ENCODE measurements at regions not wholly inside any gene's neighbourhood (a gene's known extent, or its start where the extent isn't known, plus 50 kb on each side); places are given as distances from the start of the nearest gene placed in this dataset.
"Not testable (repeated sequence)": the region's sequence is repeated elsewhere in the genome, so short reads cannot be mapped to it uniquely, and the experiment has no call there.

DNA sequence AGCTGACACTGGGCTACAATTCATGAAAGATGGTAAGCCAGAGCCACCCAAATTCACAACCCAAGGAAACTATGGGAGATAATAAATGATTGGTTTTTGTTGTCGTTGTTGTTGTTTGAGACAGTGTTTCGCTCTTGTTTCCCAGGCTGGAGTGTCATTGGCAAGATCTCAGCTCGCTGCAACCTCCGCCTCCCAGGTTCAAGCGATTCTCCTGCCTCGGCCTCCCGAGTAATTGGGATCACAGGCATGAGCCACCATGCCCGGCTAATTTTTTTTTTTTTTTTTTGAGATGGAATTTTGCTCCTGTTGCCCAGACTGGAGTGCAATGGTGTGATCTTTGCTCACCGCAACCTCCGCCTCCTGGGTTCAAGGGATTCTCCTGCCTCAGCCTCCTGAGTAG lies 65.9 kb upstream of the METTL9 start:
- H3K4me3 ChIP-seq (ENCODE audit: severe bottlenecking); H3K27ac ChIP-seq (ENCODE audit: poor library complexity, severe bottlenecking); DNase-seq (ENCODE audit: low spot score); H3K36me3 ChIP-seq (ENCODE audit: low read depth); ATAC-seq (ENCODE audit: low read depth); H3K4me1 ChIP-seq (ENCODE audit: insufficient read depth, poor library complexity, severe bottlenecking); H3K27me3 ChIP-seq (ENCODE audit: insufficient read depth, poor library complexity, severe bottlenecking); H3K9me3 ChIP-seq (ENCODE audit: severe bottlenecking): not testable (repeated sequence)

DNA sequence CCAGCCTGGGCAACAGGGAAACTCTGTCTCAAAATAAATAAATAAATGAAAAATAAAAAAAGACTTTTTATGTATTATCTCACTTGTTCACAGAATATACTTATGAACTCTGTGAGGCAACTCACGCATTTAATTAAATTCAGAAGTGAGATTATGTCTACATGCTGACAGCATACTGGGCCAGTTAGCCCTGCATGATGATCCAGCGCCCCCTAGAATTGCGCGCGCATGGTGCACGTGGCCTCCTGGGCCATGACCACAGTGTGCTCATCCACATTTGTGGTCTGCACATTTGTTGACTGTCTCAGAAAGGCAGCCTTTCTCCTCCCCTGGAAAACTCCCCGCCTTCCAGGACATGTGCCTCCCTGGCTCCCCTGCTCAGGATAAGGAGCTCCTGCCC lies 64.8 kb upstream of the METTL9 start:
- not testable (repeated sequence) for H3K27me3 ChIP-seq (ENCODE audit: insufficient read depth, poor library complexity, severe bottlenecking); H3K4me3 ChIP-seq (ENCODE audit: severe bottlenecking); H3K27ac ChIP-seq (ENCODE audit: poor library complexity, severe bottlenecking); H3K4me1 ChIP-seq (ENCODE audit: insufficient read depth, poor library complexity, severe bottlenecking); DNase-seq (ENCODE audit: low spot score); H3K9me3 ChIP-seq (ENCODE audit: severe bottlenecking); H3K36me3 ChIP-seq (ENCODE audit: low read depth); ATAC-seq (ENCODE audit: low read depth)

DNA sequence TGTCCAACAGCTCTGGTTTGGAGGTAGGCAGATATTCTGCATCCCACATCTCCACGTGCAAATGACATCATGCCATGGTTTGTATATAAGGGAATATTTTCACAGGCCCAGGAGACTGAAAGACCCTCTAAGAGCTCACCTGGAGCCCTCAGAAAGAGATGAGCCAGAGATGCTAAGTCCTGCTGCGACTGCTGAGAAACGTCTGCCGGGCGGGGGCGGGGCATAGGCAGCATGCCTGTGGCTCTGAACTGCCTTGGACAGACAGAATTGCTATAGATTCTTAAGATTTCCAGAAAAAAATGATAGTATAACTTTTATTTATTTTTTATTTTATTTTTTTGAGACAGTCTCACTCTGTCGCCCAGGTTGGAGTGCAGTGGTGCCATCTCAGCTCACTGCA lies 64.2 kb upstream of the METTL9 start:
- not testable (repeated sequence) for ATAC-seq (ENCODE audit: low read depth); H3K4me3 ChIP-seq (ENCODE audit: severe bottlenecking); DNase-seq (ENCODE audit: low spot score); H3K27me3 ChIP-seq (ENCODE audit: insufficient read depth, poor library complexity, severe bottlenecking); H3K9me3 ChIP-seq (ENCODE audit: severe bottlenecking); H3K36me3 ChIP-seq (ENCODE audit: low read depth); H3K27ac ChIP-seq (ENCODE audit: poor library complexity, severe bottlenecking); H3K4me1 ChIP-seq (ENCODE audit: insufficient read depth, poor library complexity, severe bottlenecking)

DNA sequence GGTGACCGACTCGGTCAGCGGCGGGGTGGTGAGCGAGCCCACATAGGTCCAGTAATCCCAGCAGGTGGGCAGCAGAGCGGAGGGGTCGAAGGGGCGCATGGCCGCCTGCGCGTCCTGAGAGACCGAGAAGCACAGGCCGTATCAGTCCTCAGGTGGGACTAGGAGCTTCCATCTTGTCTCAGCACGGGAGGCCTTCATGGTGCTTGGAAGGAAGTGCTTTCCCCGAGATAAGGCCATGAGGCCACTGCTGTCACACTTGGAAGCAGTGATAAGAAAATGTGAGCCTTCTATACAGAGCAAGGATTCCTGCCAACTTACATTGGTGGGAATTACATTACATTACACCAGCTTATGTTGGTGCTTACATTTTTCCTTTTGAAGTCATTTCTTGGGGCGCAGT lies 62.6 kb upstream of the METTL9 start:
- not testable (repeated sequence) for H3K4me1 ChIP-seq (ENCODE audit: insufficient read depth, poor library complexity, severe bottlenecking); H3K4me3 ChIP-seq (ENCODE audit: severe bottlenecking); H3K36me3 ChIP-seq (ENCODE audit: low read depth); H3K27ac ChIP-seq (ENCODE audit: poor library complexity, severe bottlenecking); DNase-seq (ENCODE audit: low spot score); ATAC-seq (ENCODE audit: low read depth); H3K27me3 ChIP-seq (ENCODE audit: insufficient read depth, poor library complexity, severe bottlenecking); H3K9me3 ChIP-seq (ENCODE audit: severe bottlenecking)

DNA sequence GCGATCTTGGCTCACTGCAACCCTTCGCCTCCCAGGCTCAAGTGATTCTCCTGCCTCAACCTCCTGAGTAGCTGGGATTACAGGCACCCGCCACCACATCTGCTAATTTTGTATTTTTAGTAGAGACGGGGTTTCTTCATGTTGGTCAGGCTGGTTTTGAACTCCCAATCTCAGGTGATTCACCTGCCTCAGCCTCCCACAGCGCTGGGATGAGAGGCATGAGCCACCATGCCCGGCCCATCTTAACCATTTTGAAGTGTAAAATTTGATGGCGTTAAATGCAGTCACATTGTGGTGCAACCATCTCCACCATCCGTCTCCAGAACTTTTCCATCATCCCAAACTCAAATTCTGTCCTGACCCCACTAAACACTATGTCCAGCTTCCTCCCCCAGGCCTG lies 61.8 kb upstream of the METTL9 start:
- not testable (repeated sequence) for DNase-seq (ENCODE audit: low spot score); H3K27ac ChIP-seq (ENCODE audit: poor library complexity, severe bottlenecking); H3K4me3 ChIP-seq (ENCODE audit: severe bottlenecking); H3K9me3 ChIP-seq (ENCODE audit: severe bottlenecking); H3K36me3 ChIP-seq (ENCODE audit: low read depth); ATAC-seq (ENCODE audit: low read depth); H3K27me3 ChIP-seq (ENCODE audit: insufficient read depth, poor library complexity, severe bottlenecking); H3K4me1 ChIP-seq (ENCODE audit: insufficient read depth, poor library complexity, severe bottlenecking)

DNA sequence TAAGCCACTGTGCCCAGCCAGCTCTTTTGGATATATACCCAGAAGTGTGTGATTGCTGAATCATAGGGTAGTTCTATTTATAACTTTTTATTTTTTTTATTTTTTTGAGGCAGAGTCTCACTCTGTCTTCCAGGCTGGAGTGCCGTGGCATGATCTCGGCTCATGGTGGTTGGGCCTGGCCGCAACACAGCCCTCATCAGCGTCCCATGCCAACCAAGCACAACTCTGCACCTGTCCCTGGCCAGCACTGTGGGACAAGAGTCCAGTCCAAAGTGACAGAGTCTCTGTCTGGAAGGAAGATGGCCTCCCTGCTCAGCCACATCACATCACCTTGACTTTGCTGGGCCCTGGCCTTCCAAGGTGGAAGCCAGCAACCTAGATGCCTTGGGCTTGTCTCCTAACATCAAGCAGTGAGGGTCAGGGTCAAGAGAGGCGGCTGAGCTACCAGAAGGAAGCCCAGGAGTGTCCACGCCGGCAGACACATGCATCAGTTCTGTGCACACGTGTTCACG lies 60.2 kb upstream of the METTL9 start:
- not testable (repeated sequence) for H3K27me3 ChIP-seq (ENCODE audit: insufficient read depth, poor library complexity, severe bottlenecking); H3K27ac ChIP-seq (ENCODE audit: poor library complexity, severe bottlenecking); H3K4me1 ChIP-seq (ENCODE audit: insufficient read depth, poor library complexity, severe bottlenecking); DNase-seq (ENCODE audit: low spot score); H3K9me3 ChIP-seq (ENCODE audit: severe bottlenecking); H3K36me3 ChIP-seq (ENCODE audit: low read depth); H3K4me3 ChIP-seq (ENCODE audit: severe bottlenecking)
- 0 out of 3 replicates have a peak, but pooled peaks have one; percentile 22 for ATAC-seq (ENCODE audit: low read depth)

DNA sequence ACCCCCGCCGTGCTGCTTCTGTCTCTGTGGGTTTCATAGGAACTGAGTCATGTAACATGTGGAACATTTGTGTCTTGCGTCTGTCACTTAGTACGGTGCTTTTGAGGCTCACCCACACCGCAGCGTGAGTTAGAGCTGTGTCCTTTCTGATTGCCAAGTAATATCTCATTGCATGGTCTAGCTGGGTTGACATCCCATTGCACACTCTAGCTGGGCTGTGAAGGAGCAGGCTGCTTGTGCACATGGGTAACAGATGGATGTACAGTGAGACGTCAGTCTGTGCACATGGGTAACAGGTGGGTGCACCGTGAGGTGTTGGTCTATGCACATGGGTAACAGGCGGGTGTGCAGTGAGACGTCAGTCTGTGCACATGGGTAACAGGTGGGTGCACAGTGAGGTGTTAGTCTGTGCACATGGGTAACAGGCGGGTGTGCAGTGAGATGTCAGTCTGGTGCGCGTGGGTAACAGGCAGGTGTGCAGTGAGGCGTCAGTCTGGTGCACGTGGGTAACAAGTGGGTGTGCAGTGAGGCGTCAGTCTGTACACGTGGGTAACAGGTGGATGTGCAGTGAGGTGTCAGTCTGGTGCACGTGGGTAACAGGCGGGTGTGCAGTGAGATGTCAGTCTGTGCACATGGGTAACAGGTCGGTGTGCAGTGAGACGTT lies 58.5 kb upstream of the METTL9 start:
- not testable (repeated sequence) for H3K4me1 ChIP-seq (ENCODE audit: insufficient read depth, poor library complexity, severe bottlenecking); DNase-seq (ENCODE audit: low spot score); H3K9me3 ChIP-seq (ENCODE audit: severe bottlenecking); H3K27ac ChIP-seq (ENCODE audit: poor library complexity, severe bottlenecking); H3K27me3 ChIP-seq (ENCODE audit: insufficient read depth, poor library complexity, severe bottlenecking); ATAC-seq (ENCODE audit: low read depth); H3K4me3 ChIP-seq (ENCODE audit: severe bottlenecking); H3K36me3 ChIP-seq (ENCODE audit: low read depth)

DNA sequence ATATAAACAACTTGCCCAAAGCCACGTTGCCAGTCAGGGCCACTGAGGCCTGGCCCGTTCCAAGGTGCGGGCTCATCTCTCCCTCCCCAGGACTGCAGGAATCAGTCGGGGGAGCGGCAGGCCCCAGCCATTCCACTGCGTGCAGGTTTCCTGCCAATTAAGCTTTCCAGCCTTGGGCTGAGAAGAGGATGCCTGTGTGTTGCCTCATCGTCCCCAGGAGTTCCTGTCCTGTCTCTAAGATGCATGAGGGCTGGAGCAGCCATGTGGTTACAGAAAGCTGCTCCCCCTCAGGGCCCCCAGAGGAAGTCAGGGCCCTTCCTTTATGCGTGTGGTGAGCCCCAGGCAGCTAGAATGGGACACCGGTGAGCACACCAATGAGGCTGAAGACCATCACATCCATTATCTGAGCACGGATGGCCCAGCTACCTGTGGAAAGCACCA lies 57.7 kb upstream of the METTL9 start:
- not testable (repeated sequence) for H3K27me3 ChIP-seq (ENCODE audit: insufficient read depth, poor library complexity, severe bottlenecking); H3K4me1 ChIP-seq (ENCODE audit: insufficient read depth, poor library complexity, severe bottlenecking); H3K9me3 ChIP-seq (ENCODE audit: severe bottlenecking); ATAC-seq (ENCODE audit: low read depth); H3K36me3 ChIP-seq (ENCODE audit: low read depth); H3K4me3 ChIP-seq (ENCODE audit: severe bottlenecking); DNase-seq (ENCODE audit: low spot score); H3K27ac ChIP-seq (ENCODE audit: poor library complexity, severe bottlenecking)

DNA sequence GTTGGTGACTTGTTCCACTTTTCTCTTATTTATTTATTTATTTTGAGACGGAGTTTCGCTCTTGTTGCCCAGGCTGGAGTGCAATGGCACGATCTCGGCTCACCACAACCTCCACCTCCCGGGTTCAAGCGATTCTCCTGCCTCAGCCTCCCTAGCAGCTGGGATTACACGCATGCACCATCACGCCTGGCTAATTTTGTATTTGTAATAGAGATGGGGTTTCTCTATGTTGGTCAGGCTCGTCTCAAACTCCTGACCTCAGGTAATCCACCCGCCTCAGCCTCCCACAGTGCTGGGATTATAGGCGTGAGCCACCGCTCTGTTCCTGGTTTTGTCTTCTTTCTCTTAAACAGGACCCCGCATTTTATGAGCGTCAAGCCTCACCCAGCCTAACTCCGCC lies 57.3 kb upstream of the METTL9 start:
- not testable (repeated sequence) for H3K27ac ChIP-seq (ENCODE audit: poor library complexity, severe bottlenecking); H3K9me3 ChIP-seq (ENCODE audit: severe bottlenecking); H3K4me3 ChIP-seq (ENCODE audit: severe bottlenecking); H3K36me3 ChIP-seq (ENCODE audit: low read depth); H3K27me3 ChIP-seq (ENCODE audit: insufficient read depth, poor library complexity, severe bottlenecking); ATAC-seq (ENCODE audit: low read depth); H3K4me1 ChIP-seq (ENCODE audit: insufficient read depth, poor library complexity, severe bottlenecking); DNase-seq (ENCODE audit: low spot score)

DNA sequence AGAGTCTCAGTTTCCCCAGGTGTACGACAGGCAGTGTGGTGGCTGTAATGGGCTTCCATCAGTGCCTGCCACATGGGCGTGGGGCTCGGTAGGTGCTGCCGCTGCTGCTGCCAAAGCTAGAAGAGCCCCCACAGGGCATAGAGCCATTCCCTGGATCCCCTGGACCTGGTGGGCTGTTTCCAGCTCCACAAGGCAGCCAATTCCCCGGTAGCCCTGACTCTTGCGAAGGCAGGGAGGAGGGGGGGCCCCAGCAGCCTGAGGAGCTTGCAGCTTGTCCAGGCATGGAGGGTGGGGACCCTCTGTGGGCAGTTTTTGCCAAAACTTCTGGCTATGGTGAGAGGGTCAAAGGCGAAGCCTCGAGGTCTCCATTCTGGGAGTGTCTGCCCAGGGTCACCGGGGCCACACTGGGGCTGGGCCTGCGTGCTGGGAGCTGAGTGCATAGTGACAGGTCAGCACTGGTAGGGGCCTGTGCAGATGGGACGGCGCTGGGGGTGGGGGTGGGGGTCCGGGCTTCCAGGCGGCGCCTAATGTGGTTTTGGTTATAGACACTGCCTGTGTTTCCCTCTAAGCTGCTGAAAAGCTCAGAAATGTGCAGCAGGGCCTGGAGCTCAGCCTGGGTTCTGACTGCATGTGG lies 56.8 kb upstream of the METTL9 start:
- not testable (repeated sequence) for H3K27me3 ChIP-seq (ENCODE audit: insufficient read depth, poor library complexity, severe bottlenecking); H3K4me3 ChIP-seq (ENCODE audit: severe bottlenecking); ATAC-seq (ENCODE audit: low read depth); H3K9me3 ChIP-seq (ENCODE audit: severe bottlenecking); DNase-seq (ENCODE audit: low spot score); H3K4me1 ChIP-seq (ENCODE audit: insufficient read depth, poor library complexity, severe bottlenecking); H3K27ac ChIP-seq (ENCODE audit: poor library complexity, severe bottlenecking); H3K36me3 ChIP-seq (ENCODE audit: low read depth)

DNA sequence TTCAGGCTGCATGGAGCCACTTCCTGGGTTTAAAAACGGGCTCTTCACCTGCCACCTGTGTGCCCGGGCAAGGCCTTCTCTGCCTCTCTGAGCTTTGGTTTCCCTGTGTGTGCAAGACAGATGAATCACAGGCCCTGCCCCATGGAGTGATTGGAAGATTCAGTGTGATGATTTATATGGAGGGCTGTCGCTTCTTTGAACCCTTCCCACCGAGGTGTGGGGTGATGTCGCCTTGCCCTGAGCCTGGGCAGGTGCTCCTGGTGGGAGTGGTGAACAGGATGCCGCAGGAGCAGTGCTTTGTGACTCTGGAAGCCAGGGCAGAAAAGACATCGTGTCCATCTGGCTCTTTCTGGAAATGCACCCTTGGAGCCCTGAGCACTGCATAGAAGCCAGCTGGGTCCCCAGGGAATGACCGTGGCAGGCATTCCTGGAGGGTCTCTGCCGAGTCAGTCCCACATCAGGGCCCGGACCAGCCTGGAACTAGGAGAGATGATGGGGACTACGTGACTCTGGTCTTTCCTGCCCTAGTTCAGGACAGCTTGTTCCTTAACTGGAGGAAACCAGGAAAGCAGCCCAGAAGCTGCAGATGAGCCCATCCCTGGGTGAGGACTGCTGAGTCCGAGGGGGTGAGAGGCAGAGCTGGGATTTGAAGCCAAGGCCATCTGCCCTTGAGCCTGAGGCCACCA lies 56.1 kb upstream of the METTL9 start:
- H3K4me3 ChIP-seq (ENCODE audit: severe bottlenecking); H3K36me3 ChIP-seq (ENCODE audit: low read depth); H3K27me3 ChIP-seq (ENCODE audit: insufficient read depth, poor library complexity, severe bottlenecking); H3K9me3 ChIP-seq (ENCODE audit: severe bottlenecking); H3K4me1 ChIP-seq (ENCODE audit: insufficient read depth, poor library complexity, severe bottlenecking); H3K27ac ChIP-seq (ENCODE audit: poor library complexity, severe bottlenecking); DNase-seq (ENCODE audit: low spot score): not testable (repeated sequence)
- ATAC-seq (ENCODE audit: low read depth), result peak; percentile 49
